ENCODE measurements at regions not wholly inside any gene's neighbourhood (a gene's known extent, or its start where the extent isn't known, plus 50 kb on each side); places are given as distances from the start of the nearest gene placed in this dataset.

- no peaks in the 10 kb centered on the region for H3K79me2 ChIP-seq (ENCODE audit: control insufficient read depth, low read length)
- no peak overlapping the region for H3K4me3 ChIP-seq (ENCODE audit: low read length)
- H3K4me2 ChIP-seq (ENCODE audit: low read length): no peak overlapping the region
- no peaks in the 10 kb centered on the region for H3F3A ChIP-seq (ENCODE audit: control insufficient read depth, insufficient read depth)
- H3K4me1 ChIP-seq (ENCODE audit: control insufficient read depth, low read length): peaks cover 12% of the 10 kb centered on the region
- H3K36me3 ChIP-seq (ENCODE audit: control insufficient read depth, low read length): no peaks in the 10 kb centered on the region; the same call in 1 of the 2 replicates
- no peak overlapping the region for H3K27ac ChIP-seq (ENCODE audit: low read depth, low read length)
- no peaks in the 10 kb centered on the region for H4K20me1 ChIP-seq (ENCODE audit: control insufficient read depth, insufficient read depth, low read depth, low read length)
- no peaks in the 10 kb centered on the region for H3K9me2 ChIP-seq (replicated peaks; ENCODE audit: control insufficient read depth, low read length)
- TF ChIP-seq EZH2phosphoT487 (IDR thresholded peaks at IDR 0.05; ENCODE audit: borderline replicate concordance, low read length): no peak
- TF ChIP-seq, protein P1, sequence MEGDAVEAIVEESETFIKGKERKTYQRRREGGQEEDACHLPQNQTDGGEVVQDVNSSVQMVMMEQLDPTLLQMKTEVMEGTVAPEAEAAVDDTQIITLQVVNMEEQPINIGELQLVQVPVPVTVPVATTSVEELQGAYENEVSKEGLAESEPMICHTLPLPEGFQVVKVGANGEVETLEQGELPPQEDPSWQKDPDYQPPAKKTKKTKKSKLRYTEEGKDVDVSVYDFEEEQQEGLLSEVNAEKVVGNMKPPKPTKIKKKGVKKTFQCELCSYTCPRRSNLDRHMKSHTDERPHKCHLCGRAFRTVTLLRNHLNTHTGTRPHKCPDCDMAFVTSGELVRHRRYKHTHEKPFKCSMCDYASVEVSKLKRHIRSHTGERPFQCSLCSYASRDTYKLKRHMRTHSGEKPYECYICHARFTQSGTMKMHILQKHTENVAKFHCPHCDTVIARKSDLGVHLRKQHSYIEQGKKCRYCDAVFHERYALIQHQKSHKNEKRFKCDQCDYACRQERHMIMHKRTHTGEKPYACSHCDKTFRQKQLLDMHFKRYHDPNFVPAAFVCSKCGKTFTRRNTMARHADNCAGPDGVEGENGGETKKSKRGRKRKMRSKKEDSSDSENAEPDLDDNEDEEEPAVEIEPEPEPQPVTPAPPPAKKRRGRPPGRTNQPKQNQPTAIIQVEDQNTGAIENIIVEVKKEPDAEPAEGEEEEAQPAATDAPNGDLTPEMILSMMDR (IDR thresholded peaks at IDR 0.05; ENCODE audit: low read depth, low read length, poor library complexity, severe bottlenecking): no peak
- H3K27me3 ChIP-seq (ENCODE audit: control insufficient read depth, low read length): no peaks in the 10 kb centered on the region
- no peaks in the 10 kb centered on the region for H3K9me3 ChIP-seq (ENCODE audit: control insufficient read depth, insufficient read depth, low read length)
Observed at GRCh38 chr12:89941436-89941835, 232.8 kb upstream of the ATP2B1 start.

DNA sequence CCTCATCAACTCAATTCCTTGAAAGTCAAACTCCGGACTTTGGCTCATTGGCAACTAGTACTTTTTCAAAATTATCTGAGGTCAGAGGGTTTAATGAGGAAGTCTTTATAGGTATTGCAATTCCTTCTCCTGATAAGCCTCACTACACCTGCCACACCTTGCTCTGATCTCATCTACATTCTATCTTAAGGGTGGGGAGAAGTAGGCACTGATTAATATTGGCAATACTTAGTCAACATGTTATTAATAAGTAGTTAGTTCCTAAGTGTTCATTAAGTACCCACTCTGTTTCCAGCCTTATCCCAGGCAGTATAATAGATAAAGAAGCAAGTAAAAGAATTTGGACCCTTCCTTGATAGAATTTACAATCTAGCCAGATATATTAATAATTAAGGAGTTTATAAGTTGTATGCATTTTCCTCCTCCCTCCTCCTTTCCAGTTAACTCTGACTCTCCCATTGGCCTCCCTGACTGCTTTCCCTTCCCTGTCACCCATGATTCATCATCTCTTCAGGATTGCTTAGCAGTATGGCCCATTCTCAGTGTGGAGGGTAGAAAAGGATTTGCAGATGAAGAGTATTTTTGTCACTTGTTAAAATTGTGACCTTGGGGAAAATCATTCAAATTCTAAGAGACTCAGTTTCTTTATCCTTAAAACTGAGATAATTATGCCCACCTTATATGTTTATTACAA, 231.0 kb upstream of the ATP2B1 start:
- peaks cover 11% of the 10 kb centered on the region for H3K36me3 ChIP-seq (ENCODE audit: control insufficient read depth, low read length)
- TF ChIP-seq, protein P1 (IDR thresholded peaks at IDR 0.05; ENCODE audit: low read depth, low read length, poor library complexity, severe bottlenecking): no peak
- TF ChIP-seq EZH2phosphoT487 (IDR thresholded peaks at IDR 0.05; ENCODE audit: borderline replicate concordance, low read length): no peak
- no peaks in the 10 kb centered on the region for H3F3A ChIP-seq (ENCODE audit: control insufficient read depth, insufficient read depth)
- H3K4me1 ChIP-seq (ENCODE audit: control insufficient read depth, low read length): peaks cover 30% of the 10 kb centered on the region
- H3K9me2 ChIP-seq (replicated peaks; ENCODE audit: control insufficient read depth, low read length): no peaks in the 10 kb centered on the region
- no peaks in the 10 kb centered on the region for H3K9me3 ChIP-seq (ENCODE audit: control insufficient read depth, insufficient read depth, low read length)
- H3K27me3 ChIP-seq (ENCODE audit: control insufficient read depth, low read length): no peaks in the 10 kb centered on the region
- H3K4me2 ChIP-seq (ENCODE audit: low read length): no peak overlapping the region
- no peaks in the 10 kb centered on the region for H4K20me1 ChIP-seq (ENCODE audit: control insufficient read depth, insufficient read depth, low read depth, low read length)
- H3K4me3 ChIP-seq (ENCODE audit: low read length): no peak overlapping the region
- no peaks in the 10 kb centered on the region for H3K79me2 ChIP-seq (ENCODE audit: control insufficient read depth, low read length)
- no peak overlapping the region for H3K27ac ChIP-seq (ENCODE audit: low read depth, low read length)

DNA sequence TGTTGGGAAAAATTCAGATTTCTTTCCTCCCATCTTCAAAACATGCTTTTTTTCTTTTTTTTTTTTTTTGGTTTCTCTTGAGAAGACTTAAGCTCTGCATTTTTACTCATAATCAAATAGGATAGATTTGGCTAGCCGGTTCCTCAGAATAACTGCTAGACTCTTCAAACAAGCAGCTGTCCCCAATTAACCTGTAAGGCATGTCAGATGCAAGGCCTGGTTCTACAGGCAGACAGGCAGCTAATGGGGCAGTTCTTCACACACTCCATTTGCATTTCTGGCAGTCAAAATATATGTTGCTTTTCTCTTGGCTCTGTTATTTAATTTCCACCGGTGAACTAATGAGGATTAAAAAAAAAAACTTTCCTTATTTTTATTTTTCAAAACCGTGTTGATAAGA, 228.0 kb upstream of the ATP2B1 start:
- Histone ChIP-seq H3K27me3 (ENCODE audit: control insufficient read depth, low read length) (no peaks in the 10 kb centered on the region), H3K9me3 (ENCODE audit: control insufficient read depth, insufficient read depth, low read length) (no peaks in the 10 kb centered on the region), H3K4me3 (ENCODE audit: low read length) (no peak overlapping the region), H4K20me1 (ENCODE audit: control insufficient read depth, insufficient read depth, low read depth, low read length) (no peaks in the 10 kb centered on the region), H3K4me2 (ENCODE audit: low read length) (no peak overlapping the region), H3K4me1 (ENCODE audit: control insufficient read depth, low read length) (peaks cover 52% of the 10 kb centered on the region), H3K9me2 (replicated peaks; ENCODE audit: control insufficient read depth, low read length) (no peaks in the 10 kb centered on the region), H3K27ac (ENCODE audit: low read depth, low read length) (no peak overlapping the region), H3K79me2 (ENCODE audit: control insufficient read depth, low read length) (no peaks in the 10 kb centered on the region), H3F3A (ENCODE audit: control insufficient read depth, insufficient read depth) (no peaks in the 10 kb centered on the region), H3K36me3 (ENCODE audit: control insufficient read depth, low read length) (peaks cover 19% of the 10 kb centered on the region)
- TF ChIP-seq, protein P1 (IDR thresholded peaks at IDR 0.05; ENCODE audit: low read depth, low read length, poor library complexity, severe bottlenecking): no peak
- TF ChIP-seq EZH2phosphoT487 (IDR thresholded peaks at IDR 0.05; ENCODE audit: borderline replicate concordance, low read length): no peak
